ENCODE measurements at regions not wholly inside any gene's neighbourhood (a gene's known extent, or its start where the extent isn't known, plus 50 kb on each side); places are given as distances from the start of the nearest gene placed in this dataset.

DNA sequence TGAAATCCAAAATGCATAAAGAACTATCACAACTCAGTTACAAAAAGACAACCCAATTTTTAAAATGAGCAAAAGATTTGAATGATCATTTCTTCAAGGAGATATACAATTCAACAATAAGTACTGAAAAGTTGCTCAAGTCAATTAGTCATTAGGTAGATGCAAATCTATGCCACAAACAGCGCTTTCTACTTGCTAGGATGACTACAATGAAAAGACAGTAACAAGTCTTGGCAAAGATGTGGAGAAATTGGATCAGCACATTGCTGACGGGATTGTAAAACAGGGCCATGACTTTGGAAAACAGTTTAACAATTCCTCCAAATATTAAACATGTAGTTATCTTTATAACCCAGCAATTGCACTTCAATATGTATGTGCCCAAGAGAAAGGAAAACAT, 166.3 kb upstream of the MC4R start (continued):
- no peak for TF ChIP-seq SIRT6 (IDR thresholded peaks at IDR 0.05; ENCODE audit: low read length)
- no peak for TF ChIP-seq EZH2 (IDR thresholded peaks at IDR 0.05; ENCODE audit: low read depth, low read length, severe bottlenecking)
- TF ChIP-seq TAF7 (optimal IDR thresholded peaks at IDR 0.05; ENCODE audit: borderline replicate concordance, low read depth, low read length) = no peak
- TF ChIP-seq, protein P1, sequence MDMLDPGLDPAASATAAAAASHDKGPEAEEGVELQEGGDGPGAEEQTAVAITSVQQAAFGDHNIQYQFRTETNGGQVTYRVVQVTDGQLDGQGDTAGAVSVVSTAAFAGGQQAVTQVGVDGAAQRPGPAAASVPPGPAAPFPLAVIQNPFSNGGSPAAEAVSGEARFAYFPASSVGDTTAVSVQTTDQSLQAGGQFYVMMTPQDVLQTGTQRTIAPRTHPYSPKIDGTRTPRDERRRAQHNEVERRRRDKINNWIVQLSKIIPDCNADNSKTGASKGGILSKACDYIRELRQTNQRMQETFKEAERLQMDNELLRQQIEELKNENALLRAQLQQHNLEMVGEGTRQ (IDR thresholded peaks at IDR 0.05; ENCODE audit: low read length) = no peak
- no peak for TF ChIP-seq KDM5A (IDR thresholded peaks at IDR 0.05; ENCODE audit: low read length)
- no peak for TF ChIP-seq POLR2AphosphoS5 (IDR thresholded peaks at IDR 0.05; ENCODE audit: low read depth, low read length)

All from H1 (cell line).